ENCODE measurements at regions not wholly inside any gene's neighbourhood (a gene's known extent, or its start where the extent isn't known, plus 50 kb on each side); places are given as distances from the start of the nearest gene placed in this dataset.

GRCh38 chr10:31683682-31684081 lies 244.9 kb downstream of the ARHGAP12 start:
- peaks cover 0 to 16% (median 14%) of the 10 kb centered on the region in 3 donors for H3K9me3 ChIP-seq
- no peak overlapping the region for H3K4me3 ChIP-seq
- no peak for DNase-seq
- no peaks in the 10 kb centered on the region for H3K36me3 ChIP-seq
- H3K27ac ChIP-seq: no peak overlapping the region
- H3K4me1 ChIP-seq: no peaks in the 10 kb centered on the region
- intact Hi-C loops (cut with DNase I; ENCODE audit: low total_unique reads): no loop called here
- H3K27me3 ChIP-seq: no peaks in the 10 kb centered on the region
- no peak for TF ChIP-seq CTCF (IDR thresholded peaks at IDR 0.05)

- Histone ChIP-seq H3K27ac (no peak overlapping the region), H3K4me3 (no peak overlapping the region), H3K4me1 (no peaks in the 10 kb centered on the region), H3K36me3 (no peaks in the 10 kb centered on the region), H3K27me3 (no peaks in the 10 kb centered on the region), H3K9me3 (peaks cover 0 to 30% (median 29%) of the 10 kb centered on the region in 3 donors)
- no peak for TF ChIP-seq CTCF (IDR thresholded peaks at IDR 0.05)
- intact Hi-C loops (cut with DNase I; ENCODE audit: low total_unique reads): no loop called here
- DNase-seq: no peak
Observed at GRCh38 chr10:31679936-31680335, 248.7 kb downstream of the ARHGAP12 start.

GRCh38 chr10:31678575-31679516 lies 249.8 kb downstream of the ARHGAP12 start:
- Histone ChIP-seq H3K4me1 (no peaks in the 10 kb centered on the region), H3K9me3 (peaks cover 0 to 34% (median 28%) of the 10 kb centered on the region in 3 donors), H3K36me3 (no peaks in the 10 kb centered on the region), H3K27ac (no peak overlapping the region), H3K27me3 (no peaks in the 10 kb centered on the region), H3K4me3 (no peak overlapping the region)
- intact Hi-C loops (cut with DNase I; ENCODE audit: low total_unique reads): no loop called here
- TF ChIP-seq CTCF (IDR thresholded peaks at IDR 0.05): no peak
- DNase-seq: no peak

- no peak for TF ChIP-seq CTCF (IDR thresholded peaks at IDR 0.05)
- intact Hi-C loops (cut with DNase I; ENCODE audit: low total_unique reads): no loop called here
- H3K36me3 ChIP-seq: no peaks in the 10 kb centered on the region
- DNase-seq: no peak
- peaks cover 0 to 28% (median 24%) of the 10 kb centered on the region in 3 donors for H3K9me3 ChIP-seq
- no peaks in the 10 kb centered on the region for H3K27me3 ChIP-seq
- H3K4me1 ChIP-seq: no peaks in the 10 kb centered on the region
- no peak overlapping the region for H3K27ac ChIP-seq
- no peak overlapping the region for H3K4me3 ChIP-seq
Observed at GRCh38 chr10:31678139-31678536, 250.5 kb downstream of the ARHGAP12 start.

GRCh38 chr10:31677195-31678138 lies 251.2 kb downstream of the ARHGAP12 start:
- no peak overlapping the region for H3K27ac ChIP-seq
- no peaks in the 10 kb centered on the region for H3K27me3 ChIP-seq
- no peak for TF ChIP-seq CTCF (IDR thresholded peaks at IDR 0.05)
- no peak for DNase-seq
- H3K9me3 ChIP-seq: peaks cover 0 to 21% (median 19%) of the 10 kb centered on the region in 3 donors
- no peaks in the 10 kb centered on the region for H3K36me3 ChIP-seq
- H3K4me1 ChIP-seq: no peaks in the 10 kb centered on the region
- H3K4me3 ChIP-seq: no peak overlapping the region
- intact Hi-C loops (cut with DNase I; ENCODE audit: low total_unique reads): no loop called here

Measured in tibial artery (tissue), 4 donors.